ENCODE measurements at regions not wholly inside any gene's neighbourhood (a gene's known extent, or its start where the extent isn't known, plus 50 kb on each side); places are given as distances from the start of the nearest gene placed in this dataset.

- H3K4me3 ChIP-seq, result no peak overlapping the region
- no peaks in the 10 kb centered on the region for H3K27me3 ChIP-seq
- no peak overlapping the region for H3K27ac ChIP-seq
- intact Hi-C loops (cut with DNase I), result no loop called here
- no peak for TF ChIP-seq CTCF (IDR thresholded peaks at IDR 0.05)
- DNase-seq (ENCODE audit: low spot score in 2 of 2), result no peak
- H3K4me1 ChIP-seq, result no peaks in the 10 kb centered on the region
- H3K9me3 ChIP-seq, result no peaks in the 10 kb centered on the region
- no peaks in the 10 kb centered on the region for H3K36me3 ChIP-seq
These were observed 427.3 kb downstream of the MFSD1 start for GRCh38 chr3:159229116-159229680.

GRCh38 chr3:159232966-159233365, 431.1 kb downstream of the MFSD1 start:
- H3K4me1 ChIP-seq, result no peaks in the 10 kb centered on the region
- no peaks in the 10 kb centered on the region for H3K9me3 ChIP-seq
- no peak overlapping the region for H3K27ac ChIP-seq
- no peaks in the 10 kb centered on the region for H3K36me3 ChIP-seq
- no peak for TF ChIP-seq CTCF (IDR thresholded peaks at IDR 0.05)
- no peaks in the 10 kb centered on the region for H3K27me3 ChIP-seq
- intact Hi-C loops (cut with DNase I), result no loop called here
- DNase-seq (ENCODE audit: low spot score in 2 of 2), result no peak
- H3K4me3 ChIP-seq, result no peak overlapping the region

GRCh38 chr3:159233734-159234133, 431.9 kb downstream of the MFSD1 start:
- DNase-seq (ENCODE audit: low spot score in 2 of 2), result no peak
- Histone ChIP-seq H3K9me3 (no peaks in the 10 kb centered on the region), H3K36me3 (no peaks in the 10 kb centered on the region), H3K4me3 (no peak overlapping the region), H3K27me3 (no peaks in the 10 kb centered on the region), H3K27ac (no peak overlapping the region), H3K4me1 (no peaks in the 10 kb centered on the region)
- TF ChIP-seq CTCF (IDR thresholded peaks at IDR 0.05), result no peak
- intact Hi-C loops (cut with DNase I), result no loop called here

GRCh38 chr3:159234306-159234705, 432.5 kb downstream of the MFSD1 start:
- no peaks in the 10 kb centered on the region for H3K9me3 ChIP-seq
- no peak for TF ChIP-seq CTCF (IDR thresholded peaks at IDR 0.05)
- no peaks in the 10 kb centered on the region for H3K36me3 ChIP-seq
- DNase-seq (ENCODE audit: low spot score in 2 of 2), result no peak
- intact Hi-C loops (cut with DNase I), result no loop called here
- no peak overlapping the region for H3K27ac ChIP-seq
- H3K4me3 ChIP-seq, result no peak overlapping the region
- H3K4me1 ChIP-seq, result no peaks in the 10 kb centered on the region
- H3K27me3 ChIP-seq, result no peaks in the 10 kb centered on the region

GRCh38 chr3:159236321-159236720, 434.5 kb downstream of the MFSD1 start:
- Histone ChIP-seq H3K4me3 (no peak overlapping the region), H3K27ac (no peak overlapping the region), H3K4me1 (no peaks in the 10 kb centered on the region), H3K27me3 (no peaks in the 10 kb centered on the region), H3K36me3 (no peaks in the 10 kb centered on the region), H3K9me3 (no peaks in the 10 kb centered on the region)
- intact Hi-C loops (cut with DNase I), result no loop called here
- no peak for DNase-seq (ENCODE audit: low spot score in 2 of 2)
- no peak for TF ChIP-seq CTCF (IDR thresholded peaks at IDR 0.05)

- Histone ChIP-seq H3K9me3 (no peaks in the 10 kb centered on the region), H3K4me3 (no peak overlapping the region), H3K36me3 (no peaks in the 10 kb centered on the region), H3K27ac (no peak overlapping the region), H3K4me1 (no peaks in the 10 kb centered on the region), H3K27me3 (no peaks in the 10 kb centered on the region)
- TF ChIP-seq CTCF (IDR thresholded peaks at IDR 0.05), result no peak
- no peak for DNase-seq (ENCODE audit: low spot score in 2 of 2)
- intact Hi-C loops (cut with DNase I), result no loop called here
These were observed 435.4 kb downstream of the MFSD1 start for GRCh38 chr3:159237226-159237625.
